ENCODE measurements at regions not wholly inside any gene's neighbourhood (a gene's known extent, or its start where the extent isn't known, plus 50 kb on each side); places are given as distances from the start of the nearest gene placed in this dataset.

GRCh38 chr18:65974758-65975157 lies 223.9 kb downstream of the CDH7 start:
- Histone ChIP-seq H3K4me1 (ENCODE audit: insufficient read depth, low read length) (no peaks in the 10 kb centered on the region), H3K27me3 (ENCODE audit: insufficient read depth, low read length) (no peaks in the 10 kb centered on the region), H3K4me3 (ENCODE audit: low read length) (no peak overlapping the region), H3K9me3 (ENCODE audit: low read depth, low read length) (no peaks in the 10 kb centered on the region)

- H3K4me1 ChIP-seq (ENCODE audit: insufficient read depth, low read length), result no peaks in the 10 kb centered on the region
- H3K4me3 ChIP-seq (ENCODE audit: low read length), result no peak overlapping the region
- H3K27me3 ChIP-seq (ENCODE audit: insufficient read depth, low read length), result no peaks in the 10 kb centered on the region
- H3K9me3 ChIP-seq (ENCODE audit: low read depth, low read length), result no peaks in the 10 kb centered on the region
These were observed 217.6 kb downstream of the CDH7 start for GRCh38 chr18:65968239-65969004.

GRCh38 chr18:65955747-65956146 lies 204.9 kb downstream of the CDH7 start:
- no peaks in the 10 kb centered on the region for H3K27me3 ChIP-seq (ENCODE audit: insufficient read depth, low read length)
- no peaks in the 10 kb centered on the region for H3K9me3 ChIP-seq (ENCODE audit: low read depth, low read length)
- H3K4me1 ChIP-seq (ENCODE audit: insufficient read depth, low read length), result no peaks in the 10 kb centered on the region
- H3K4me3 ChIP-seq (ENCODE audit: low read length), result no peak overlapping the region

GRCh38 chr18:65954372-65954771 lies 203.6 kb downstream of the CDH7 start:
- no peaks in the 10 kb centered on the region for H3K4me1 ChIP-seq (ENCODE audit: insufficient read depth, low read length)
- no peak overlapping the region for H3K4me3 ChIP-seq (ENCODE audit: low read length)
- no peaks in the 10 kb centered on the region for H3K9me3 ChIP-seq (ENCODE audit: low read depth, low read length)
- no peaks in the 10 kb centered on the region for H3K27me3 ChIP-seq (ENCODE audit: insufficient read depth, low read length)

- Histone ChIP-seq H3K9me3 (ENCODE audit: low read depth, low read length) (no peaks in the 10 kb centered on the region), H3K4me3 (ENCODE audit: low read length) (no peak overlapping the region), H3K4me1 (ENCODE audit: insufficient read depth, low read length) (no peaks in the 10 kb centered on the region), H3K27me3 (ENCODE audit: insufficient read depth, low read length) (no peaks in the 10 kb centered on the region)
These were observed 196.0 kb downstream of the CDH7 start for GRCh38 chr18:65946777-65947176.

GRCh38 chr18:65943268-65943667 lies 192.5 kb downstream of the CDH7 start:
- H3K4me3 ChIP-seq (ENCODE audit: low read length), result no peak overlapping the region
- no peaks in the 10 kb centered on the region for H3K4me1 ChIP-seq (ENCODE audit: insufficient read depth, low read length)
- H3K9me3 ChIP-seq (ENCODE audit: low read depth, low read length), result no peaks in the 10 kb centered on the region
- H3K27me3 ChIP-seq (ENCODE audit: insufficient read depth, low read length), result no peaks in the 10 kb centered on the region

- Histone ChIP-seq H3K9me3 (ENCODE audit: low read depth, low read length) (no peaks in the 10 kb centered on the region), H3K27me3 (ENCODE audit: insufficient read depth, low read length) (no peaks in the 10 kb centered on the region), H3K4me1 (ENCODE audit: insufficient read depth, low read length) (no peaks in the 10 kb centered on the region), H3K4me3 (ENCODE audit: low read length) (no peak overlapping the region)
These were observed 192.0 kb downstream of the CDH7 start for GRCh38 chr18:65942854-65943253.

GRCh38 chr18:65942104-65942503 lies 191.3 kb downstream of the CDH7 start:
- H3K27me3 ChIP-seq (ENCODE audit: insufficient read depth, low read length), result no peaks in the 10 kb centered on the region
- H3K4me3 ChIP-seq (ENCODE audit: low read length), result no peak overlapping the region
- no peaks in the 10 kb centered on the region for H3K4me1 ChIP-seq (ENCODE audit: insufficient read depth, low read length)
- no peaks in the 10 kb centered on the region for H3K9me3 ChIP-seq (ENCODE audit: low read depth, low read length)

GRCh38 chr18:65941482-65941881 lies 190.7 kb downstream of the CDH7 start:
- no peaks in the 10 kb centered on the region for H3K9me3 ChIP-seq (ENCODE audit: low read depth, low read length)
- no peaks in the 10 kb centered on the region for H3K4me1 ChIP-seq (ENCODE audit: insufficient read depth, low read length)
- H3K27me3 ChIP-seq (ENCODE audit: insufficient read depth, low read length), result no peaks in the 10 kb centered on the region
- H3K4me3 ChIP-seq (ENCODE audit: low read length), result no peak overlapping the region
